ENCODE measurements at regions not wholly inside any gene's neighbourhood (a gene's known extent, or its start where the extent isn't known, plus 50 kb on each side); places are given as distances from the start of the nearest gene placed in this dataset.
A peak's percentile ranks its signal among the peaks of the same experiment; 100 is the strongest.

GRCh38 chr15:29903785-29904464 is 81.7 kb upstream of the TJP1 start:
- no peaks in the 10 kb centered on the region for H3K9me3 ChIP-seq (ENCODE audit: severe bottlenecking)
- ATAC-seq (ENCODE audit: low read depth) (no peak), DNase-seq (ENCODE audit: low spot score) (no peak)
- no peaks in the 10 kb centered on the region for H3K27me3 ChIP-seq (ENCODE audit: insufficient read depth, poor library complexity, severe bottlenecking)
- H3K27ac ChIP-seq (ENCODE audit: poor library complexity, severe bottlenecking): no peak overlapping the region
- H3K36me3 ChIP-seq (ENCODE audit: low read depth): no peaks in the 10 kb centered on the region
- H3K4me1 ChIP-seq (ENCODE audit: insufficient read depth, poor library complexity, severe bottlenecking): no peaks in the 10 kb centered on the region
- H3K4me3 ChIP-seq (ENCODE audit: severe bottlenecking): no peak overlapping the region
- TF ChIP-seq, protein P1, sequence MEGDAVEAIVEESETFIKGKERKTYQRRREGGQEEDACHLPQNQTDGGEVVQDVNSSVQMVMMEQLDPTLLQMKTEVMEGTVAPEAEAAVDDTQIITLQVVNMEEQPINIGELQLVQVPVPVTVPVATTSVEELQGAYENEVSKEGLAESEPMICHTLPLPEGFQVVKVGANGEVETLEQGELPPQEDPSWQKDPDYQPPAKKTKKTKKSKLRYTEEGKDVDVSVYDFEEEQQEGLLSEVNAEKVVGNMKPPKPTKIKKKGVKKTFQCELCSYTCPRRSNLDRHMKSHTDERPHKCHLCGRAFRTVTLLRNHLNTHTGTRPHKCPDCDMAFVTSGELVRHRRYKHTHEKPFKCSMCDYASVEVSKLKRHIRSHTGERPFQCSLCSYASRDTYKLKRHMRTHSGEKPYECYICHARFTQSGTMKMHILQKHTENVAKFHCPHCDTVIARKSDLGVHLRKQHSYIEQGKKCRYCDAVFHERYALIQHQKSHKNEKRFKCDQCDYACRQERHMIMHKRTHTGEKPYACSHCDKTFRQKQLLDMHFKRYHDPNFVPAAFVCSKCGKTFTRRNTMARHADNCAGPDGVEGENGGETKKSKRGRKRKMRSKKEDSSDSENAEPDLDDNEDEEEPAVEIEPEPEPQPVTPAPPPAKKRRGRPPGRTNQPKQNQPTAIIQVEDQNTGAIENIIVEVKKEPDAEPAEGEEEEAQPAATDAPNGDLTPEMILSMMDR (IDR thresholded peaks at IDR 0.05; ENCODE audit: poor library complexity, severe bottlenecking): no peak

- Histone ChIP-seq H3K4me3 (ENCODE audit: severe bottlenecking) (no peak overlapping the region), H3K27me3 (ENCODE audit: insufficient read depth, poor library complexity, severe bottlenecking) (no peaks in the 10 kb centered on the region), H3K9me3 (ENCODE audit: severe bottlenecking) (no peaks in the 10 kb centered on the region), H3K4me1 (ENCODE audit: insufficient read depth, poor library complexity, severe bottlenecking) (no peaks in the 10 kb centered on the region), H3K27ac (ENCODE audit: poor library complexity, severe bottlenecking) (no peak overlapping the region), H3K36me3 (ENCODE audit: low read depth) (no peaks in the 10 kb centered on the region)
- TF ChIP-seq, protein P1 (IDR thresholded peaks at IDR 0.05; ENCODE audit: poor library complexity, severe bottlenecking): no peak
- ATAC-seq (ENCODE audit: low read depth) (no peak), DNase-seq (ENCODE audit: low spot score) (no peak)
Observed at GRCh38 chr15:29903028-29903427, 80.8 kb upstream of the TJP1 start.

- Histone ChIP-seq H3K9me3 (ENCODE audit: severe bottlenecking) (no peaks in the 10 kb centered on the region), H3K4me3 (ENCODE audit: severe bottlenecking) (no peak overlapping the region), H3K27me3 (ENCODE audit: insufficient read depth, poor library complexity, severe bottlenecking) (no peaks in the 10 kb centered on the region), H3K27ac (ENCODE audit: poor library complexity, severe bottlenecking) (no peak overlapping the region), H3K4me1 (ENCODE audit: insufficient read depth, poor library complexity, severe bottlenecking) (no peaks in the 10 kb centered on the region), H3K36me3 (ENCODE audit: low read depth) (no peaks in the 10 kb centered on the region)
- TF ChIP-seq, protein P1 (IDR thresholded peaks at IDR 0.05; ENCODE audit: poor library complexity, severe bottlenecking): no peak
- DNase-seq (ENCODE audit: low spot score): no peak
- ATAC-seq (ENCODE audit: low read depth): peak; percentile 59; the same call in 2 of the 3 replicates
Observed at GRCh38 chr15:29900237-29901189, 78.2 kb upstream of the TJP1 start.

DNA sequence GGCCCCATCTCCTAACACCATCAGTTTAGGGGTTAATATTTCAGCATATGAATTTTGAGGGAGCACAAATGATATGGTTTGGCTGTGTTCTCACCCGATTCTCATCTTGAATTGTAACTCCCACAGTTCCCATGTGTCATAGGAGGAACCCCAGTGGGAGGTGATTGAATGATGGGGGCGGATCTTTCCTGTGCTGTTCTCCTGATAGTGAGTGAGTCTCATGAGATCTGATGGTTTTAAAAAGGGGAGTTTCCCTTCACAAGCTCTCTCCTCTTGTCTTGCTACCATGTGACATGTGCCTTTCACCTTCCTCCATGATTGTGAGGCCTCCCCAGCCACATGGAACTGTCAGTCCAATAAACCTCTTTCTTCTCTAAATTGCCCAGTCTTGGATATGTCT is 73.8 kb upstream of the TJP1 start:
- no peaks in the 10 kb centered on the region for H3K36me3 ChIP-seq (ENCODE audit: low read depth)
- no peaks in the 10 kb centered on the region for H3K27me3 ChIP-seq (ENCODE audit: insufficient read depth, poor library complexity, severe bottlenecking)
- TF ChIP-seq, protein P1 (IDR thresholded peaks at IDR 0.05; ENCODE audit: poor library complexity, severe bottlenecking): no peak
- H3K4me3 ChIP-seq (ENCODE audit: severe bottlenecking): no peak overlapping the region
- H3K27ac ChIP-seq (ENCODE audit: poor library complexity, severe bottlenecking): no peak overlapping the region
- H3K4me1 ChIP-seq (ENCODE audit: insufficient read depth, poor library complexity, severe bottlenecking): no peaks in the 10 kb centered on the region
- ATAC-seq (ENCODE audit: low read depth) (no peak), DNase-seq (ENCODE audit: low spot score) (no peak)
- H3K9me3 ChIP-seq (ENCODE audit: severe bottlenecking): no peaks in the 10 kb centered on the region

Measured in RWPE2 (cell line).